Suprapubic skin (tissue), 4 donors: ENCODE measurements at regions not wholly inside any gene's neighbourhood (a gene's known extent, or its start where the extent isn't known, plus 50 kb on each side); places are given as distances from the start of the nearest gene placed in this dataset.
"Not testable (repeated sequence)": the region's sequence is repeated elsewhere in the genome, so short reads cannot be mapped to it uniquely, and the experiment has no call there.

ENCODE experiments used
- DNase-seq, 2 donors: peaks; one replicate each; pipeline ENCODE4 v3.0.0-alpha.2; 2019; ENCODE audit warnings: low spot score in 2 of 2
- H3K27ac ChIP-seq: fragments of 200-600 bp; sonication (generic); one replicate; pipeline ENCODE4 v1.5.1; 2019
- H3K27me3 ChIP-seq: fragments of 200-600 bp; sonication (generic); one replicate; pipeline ENCODE4 v1.5.1; 2019
- H3K36me3 ChIP-seq: fragments of 200-600 bp; sonication (generic); one replicate; pipeline ENCODE4 v1.5.1; 2019
- H3K4me1 ChIP-seq: fragments of 200-600 bp; sonication (generic); one replicate; pipeline ENCODE4 v1.5.1; 2019
- H3K4me3 ChIP-seq: fragments of 200-600 bp; sonication (generic); one replicate; pipeline ENCODE4 v1.5.1; 2019; ENCODE audit warnings: mild to moderate bottlenecking
- H3K9me3 ChIP-seq: fragments of 200-600 bp; sonication (generic); one replicate; pipeline ENCODE4 v1.5.1; 2019
- WGBS: methylation state at CpG from one replicate; pipeline ENCODE4 v1.1.5; 2018; 5-methylcytosine and 5-hydroxymethylcytosine counted together

DNA sequence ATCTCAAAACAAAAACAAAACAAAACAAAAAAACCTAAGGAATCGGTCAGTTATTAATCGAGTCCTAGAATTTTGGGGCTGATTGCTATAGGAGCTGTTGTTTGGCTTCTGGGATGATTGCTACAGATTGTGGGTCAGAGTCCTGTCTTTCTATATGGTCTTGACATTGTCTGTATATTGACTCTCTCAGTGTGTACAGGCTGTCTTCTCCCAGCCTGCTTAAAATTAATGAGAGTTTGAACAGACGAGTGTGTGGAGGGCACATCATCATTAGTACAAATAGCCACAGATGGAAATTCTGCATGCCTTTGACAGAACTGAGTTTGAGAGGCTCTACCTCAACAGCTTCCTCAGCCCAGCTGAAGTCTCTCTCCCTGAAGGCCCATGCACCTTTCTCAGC is 98.0 kb upstream of the PLGLB2 start:
- WGBS, result 94% methylated on average over 3 of the region's 3 CpGs
- H3K9me3 ChIP-seq, H3K36me3 ChIP-seq, H3K27ac ChIP-seq, H3K4me3 ChIP-seq, H3K27me3 ChIP-seq, H3K4me1 ChIP-seq: not testable (repeated sequence)
- peak in 1 of 2 donors; percentile 2 for DNase-seq

GRCh38 chr2:87650837-87651236 is 97.0 kb upstream of the PLGLB2 start:
- not testable (repeated sequence) for H3K27me3 ChIP-seq, H3K36me3 ChIP-seq, H3K4me1 ChIP-seq, H3K9me3 ChIP-seq, DNase-seq, H3K4me3 ChIP-seq, H3K27ac ChIP-seq
- WGBS, result no CpG with 5 or more reads among the region's 2 CpGs

- H3K4me3 ChIP-seq, H3K36me3 ChIP-seq, H3K9me3 ChIP-seq, H3K4me1 ChIP-seq, H3K27ac ChIP-seq, DNase-seq, H3K27me3 ChIP-seq: not testable (repeated sequence)
- WGBS, result 93% methylated on average over 1 of the region's 2 CpGs
Measured at GRCh38 chr2:87651589-87651988, 96.3 kb upstream of the PLGLB2 start.

- not testable (repeated sequence) for DNase-seq, H3K4me1 ChIP-seq, H3K36me3 ChIP-seq, H3K27ac ChIP-seq, H3K9me3 ChIP-seq, H3K4me3 ChIP-seq, H3K27me3 ChIP-seq
Measured at GRCh38 chr2:87653373-87653772, 94.5 kb upstream of the PLGLB2 start.

DNA sequence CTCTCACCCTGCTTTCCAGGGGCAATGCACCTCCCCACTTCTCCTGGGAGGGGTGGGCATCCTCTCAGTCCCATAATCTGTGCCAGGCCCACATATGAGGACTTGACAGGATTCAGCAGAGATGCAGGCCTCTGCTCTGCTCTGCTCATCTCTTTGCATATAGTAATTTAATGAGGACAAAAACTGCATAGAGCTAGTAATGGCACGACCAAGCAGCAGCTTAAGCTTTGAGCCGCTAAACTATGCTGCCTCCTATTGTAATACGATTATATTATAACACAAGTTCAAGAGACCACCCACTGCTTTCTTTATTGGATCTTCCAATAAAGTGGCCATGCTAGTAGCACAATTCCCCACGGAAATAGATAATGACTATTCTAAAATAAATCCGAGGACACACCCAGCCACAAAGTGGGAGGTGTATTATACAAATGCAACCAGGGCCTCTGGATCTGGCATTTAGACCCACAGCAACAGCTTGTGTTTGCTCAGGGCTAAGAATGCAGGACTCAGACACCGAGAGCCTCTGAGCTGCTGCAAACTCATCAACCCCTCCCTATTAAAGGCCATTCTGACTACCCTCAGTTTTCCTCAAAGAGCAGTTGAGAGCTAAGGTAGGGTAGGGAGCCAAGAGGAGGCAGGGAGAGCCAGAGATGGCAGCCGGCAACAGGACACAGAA is 93.6 kb upstream of the PLGLB2 start:
- not testable (repeated sequence) for H3K36me3 ChIP-seq, H3K27ac ChIP-seq, H3K9me3 ChIP-seq, H3K4me1 ChIP-seq, H3K4me3 ChIP-seq, DNase-seq, H3K27me3 ChIP-seq
- 50% methylated on average over 5 of the region's 7 CpGs for WGBS

DNA sequence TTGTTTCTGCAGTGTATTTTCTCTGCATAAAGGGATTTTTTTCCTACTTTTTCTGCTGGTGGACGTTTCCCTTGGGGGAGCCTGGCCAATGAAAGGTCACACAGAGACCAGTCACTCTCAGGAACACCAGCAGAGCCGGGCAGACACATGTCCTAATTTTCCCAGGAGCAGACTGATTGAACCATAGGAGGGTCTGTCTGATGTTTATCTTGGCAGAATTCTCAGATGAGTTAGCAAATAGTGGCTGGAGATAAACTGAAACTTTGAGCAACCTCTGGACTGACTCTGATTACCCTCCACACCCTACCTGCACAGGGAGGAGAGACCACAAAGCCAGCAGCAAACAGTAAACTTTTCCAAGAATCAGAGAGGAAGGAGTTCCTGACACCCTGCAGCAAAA is 90.0 kb upstream of the PLGLB2 start:
- not testable (repeated sequence) for H3K36me3 ChIP-seq, H3K4me1 ChIP-seq, DNase-seq, H3K9me3 ChIP-seq, H3K4me3 ChIP-seq, H3K27me3 ChIP-seq, H3K27ac ChIP-seq
- 65% methylated on average over 2 of the region's 2 CpGs for WGBS

- H3K4me3 ChIP-seq, H3K27me3 ChIP-seq, DNase-seq, H3K36me3 ChIP-seq, H3K27ac ChIP-seq, H3K9me3 ChIP-seq, H3K4me1 ChIP-seq: not testable (repeated sequence)
- WGBS, result no CpG with 5 or more reads among the region's 7 CpGs
Measured at GRCh38 chr2:87658357-87658756, 89.5 kb upstream of the PLGLB2 start.

GRCh38 chr2:87658976-87659375 is 88.9 kb upstream of the PLGLB2 start:
- WGBS, result 65% methylated on average over 3 of the region's 6 CpGs
- H3K27ac ChIP-seq, H3K4me3 ChIP-seq, DNase-seq, H3K36me3 ChIP-seq, H3K9me3 ChIP-seq, H3K4me1 ChIP-seq, H3K27me3 ChIP-seq: not testable (repeated sequence)

DNA sequence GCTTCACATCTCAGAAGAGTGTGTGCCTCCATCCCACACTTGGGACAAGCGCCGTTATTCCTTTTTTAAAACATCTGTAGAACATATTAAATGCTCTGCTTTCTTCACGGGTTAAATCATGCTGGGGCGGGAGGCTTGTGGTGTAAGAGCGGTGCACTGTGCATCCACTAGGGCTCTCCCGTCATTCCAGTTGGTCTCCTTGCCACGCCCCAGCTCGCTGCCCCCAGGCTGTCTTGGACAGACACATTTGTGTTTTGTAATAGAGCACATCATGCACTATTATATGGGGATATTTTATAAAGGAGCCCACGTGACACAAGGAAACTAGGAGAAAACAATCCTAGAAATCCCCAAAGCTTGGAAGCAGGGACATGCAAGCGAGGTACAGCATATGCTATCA is 87.7 kb upstream of the PLGLB2 start:
- not testable (repeated sequence) for H3K27ac ChIP-seq, H3K4me1 ChIP-seq, H3K9me3 ChIP-seq, H3K27me3 ChIP-seq, H3K4me3 ChIP-seq, H3K36me3 ChIP-seq
- WGBS, result 60% methylated on average over 8 of the region's 10 CpGs
- peak; percentile 73 to 82 for DNase-seq

DNA sequence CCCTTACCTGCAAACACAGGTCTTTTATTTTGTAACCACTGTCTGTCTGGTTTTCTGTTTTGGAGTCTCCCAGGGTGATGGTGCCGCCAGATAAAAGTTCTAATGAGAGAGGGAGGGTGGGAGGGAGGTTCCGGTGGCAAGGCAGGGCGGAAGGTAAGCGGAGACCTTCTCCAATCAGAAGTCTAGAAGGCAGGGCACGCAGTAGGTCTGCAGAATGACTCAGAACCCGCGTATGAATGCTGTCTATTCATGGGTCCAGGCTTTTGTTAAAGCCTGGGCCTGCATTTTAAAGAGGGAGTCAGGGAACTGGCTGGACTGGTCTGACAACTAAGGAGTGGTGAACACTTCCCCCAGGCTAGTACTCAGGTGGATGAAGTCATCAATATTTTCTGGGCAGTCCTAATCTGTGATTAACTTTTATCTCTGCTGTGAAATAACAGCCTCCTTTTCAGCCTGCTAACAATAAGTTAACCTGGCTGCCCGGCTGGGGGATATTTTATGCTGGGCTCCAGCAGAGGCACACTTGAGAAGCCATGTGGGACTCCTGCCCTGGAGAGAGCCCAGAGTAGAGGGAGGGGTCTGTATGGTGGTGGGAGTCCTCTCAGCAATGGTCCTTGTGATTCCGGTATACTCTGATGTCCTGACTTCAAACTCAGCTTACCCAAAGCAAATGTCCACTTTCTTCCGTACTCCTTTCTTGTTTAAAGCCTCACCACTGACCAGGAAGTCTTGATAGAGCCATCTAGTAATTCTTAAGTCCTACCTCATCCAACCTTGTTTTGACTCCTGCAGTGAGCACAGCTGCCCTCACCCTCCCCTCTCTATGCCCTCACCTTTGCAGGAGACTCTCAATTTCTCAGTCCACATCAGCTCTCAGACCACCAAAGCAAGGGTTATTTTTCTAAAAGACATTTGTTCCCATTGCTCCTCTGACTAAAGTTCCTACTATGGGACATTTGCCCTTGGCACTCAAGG is 85.3 kb upstream of the PLGLB2 start:
- H3K9me3 ChIP-seq, H3K4me1 ChIP-seq, H3K4me3 ChIP-seq, H3K27me3 ChIP-seq, H3K36me3 ChIP-seq, DNase-seq, H3K27ac ChIP-seq: not testable (repeated sequence)
- 73% methylated on average over 9 of the region's 10 CpGs for WGBS

DNA sequence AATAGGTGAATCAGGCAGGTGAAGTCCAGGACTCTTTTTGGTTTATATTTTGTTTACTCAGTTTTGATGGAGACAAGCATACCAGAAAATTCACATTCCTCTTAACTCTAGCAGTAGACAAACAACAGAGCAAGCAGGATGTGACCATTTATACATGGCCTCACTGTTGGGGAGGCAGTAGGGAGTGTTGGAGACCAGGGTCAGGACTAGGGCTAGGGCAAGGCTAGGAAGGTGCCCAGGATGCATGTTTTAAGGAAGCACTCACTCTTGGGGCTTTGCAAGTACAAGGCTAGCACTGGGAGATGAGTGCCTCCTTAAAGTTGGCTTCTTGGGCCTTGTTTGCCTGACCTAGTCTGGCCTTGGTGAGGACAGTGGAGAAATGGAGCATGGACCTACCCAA is 84.5 kb upstream of the PLGLB2 start:
- not testable (repeated sequence) for H3K27me3 ChIP-seq, H3K4me1 ChIP-seq, DNase-seq, H3K36me3 ChIP-seq, H3K27ac ChIP-seq, H3K4me3 ChIP-seq, H3K9me3 ChIP-seq

DNA sequence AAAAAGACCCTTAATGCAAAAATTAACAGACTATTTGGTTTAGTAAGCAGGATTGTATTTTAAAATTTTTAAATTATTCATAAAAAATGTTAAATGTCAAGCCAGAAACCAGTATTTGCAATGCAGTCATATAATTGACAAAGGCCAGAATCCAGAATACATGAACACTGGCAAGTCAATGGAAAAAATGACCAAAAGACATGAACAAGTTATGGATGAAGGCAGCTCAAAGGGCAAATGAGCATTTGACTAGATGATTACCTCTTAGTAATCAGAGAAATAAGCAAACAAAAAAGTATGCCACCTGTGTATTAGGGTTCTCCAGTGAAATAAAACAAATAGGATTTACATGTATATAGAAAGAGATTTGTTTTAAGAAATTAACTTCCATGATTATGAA is 80.9 kb upstream of the PLGLB2 start:
- H3K36me3 ChIP-seq, H3K27ac ChIP-seq, H3K4me3 ChIP-seq, DNase-seq, H3K4me1 ChIP-seq, H3K9me3 ChIP-seq, H3K27me3 ChIP-seq: not testable (repeated sequence)

GRCh38 chr2:87668361-87668760 is 79.5 kb upstream of the PLGLB2 start:
- not testable (repeated sequence) for H3K9me3 ChIP-seq, H3K4me3 ChIP-seq
- WGBS, result no CpG with 5 or more reads among the region's 5 CpGs

GRCh38 chr2:87669633-87670231 is 78.2 kb upstream of the PLGLB2 start:
- not testable (repeated sequence) for H3K27ac ChIP-seq, H3K9me3 ChIP-seq, H3K27me3 ChIP-seq, H3K36me3 ChIP-seq, DNase-seq, H3K4me3 ChIP-seq, H3K4me1 ChIP-seq
- WGBS, result 83% methylated on average over 3 of the region's 8 CpGs

More at GRCh38 chr2:87668361-87668760, 79.5 kb upstream of the PLGLB2 start:
- not testable (repeated sequence) for H3K27me3 ChIP-seq, H3K4me1 ChIP-seq, DNase-seq, H3K27ac ChIP-seq, H3K36me3 ChIP-seq
